ENCODE measurements at regions not wholly inside any gene's neighbourhood (a gene's known extent, or its start where the extent isn't known, plus 50 kb on each side); places are given as distances from the start of the nearest gene placed in this dataset.
"Not testable (repeated sequence)": the region's sequence is repeated elsewhere in the genome, so short reads cannot be mapped to it uniquely, and the experiment has no call there.

- no peak overlapping the region for H3K4me3 ChIP-seq (ENCODE audit: low read depth, low read length)
- TF ChIP-seq CTCF (conservative IDR thresholded peaks at IDR 0.05; ENCODE audit: low read depth, low read length), result no peak
- DNase-seq (ENCODE audit: low read depth), result no peak
Observed at GRCh38 chr9:102768002-102768401, 227.1 kb upstream of the CYLC2 start.

- no peak for TF ChIP-seq CTCF (conservative IDR thresholded peaks at IDR 0.05; ENCODE audit: low read depth, low read length)
- no peak overlapping the region for H3K4me3 ChIP-seq (ENCODE audit: low read depth, low read length)
- DNase-seq (ENCODE audit: low read depth), result no peak
Observed at GRCh38 chr9:102767076-102767475, 228.1 kb upstream of the CYLC2 start.

- TF ChIP-seq CTCF (conservative IDR thresholded peaks at IDR 0.05; ENCODE audit: low read depth, low read length), result no peak
Observed at GRCh38 chr9:102740578-102740977, 254.6 kb upstream of the CYLC2 start.

GRCh38 chr9:102728946-102729345 is 266.2 kb upstream of the CYLC2 start:
- no peak overlapping the region for H3K4me3 ChIP-seq (ENCODE audit: low read depth, low read length)
- TF ChIP-seq CTCF (conservative IDR thresholded peaks at IDR 0.05; ENCODE audit: low read depth, low read length), result no peak

More at GRCh38 chr9:102740578-102740977, 254.6 kb upstream of the CYLC2 start:
- no peak overlapping the region for H3K4me3 ChIP-seq (ENCODE audit: low read depth, low read length)
- no peak for DNase-seq (ENCODE audit: low read depth)

GRCh38 chr9:102714184-102714583 is 280.9 kb upstream of the CYLC2 start:
- no peak for TF ChIP-seq CTCF (conservative IDR thresholded peaks at IDR 0.05; ENCODE audit: low read depth, low read length)
- no peak for DNase-seq (ENCODE audit: low read depth)
- no peak overlapping the region for H3K4me3 ChIP-seq (ENCODE audit: low read depth, low read length)

More at GRCh38 chr9:102728946-102729345, 266.2 kb upstream of the CYLC2 start:
- no peak for DNase-seq (ENCODE audit: low read depth)

GRCh38 chr9:102712910-102713309 is 282.2 kb upstream of the CYLC2 start:
- DNase-seq (ENCODE audit: low read depth); H3K4me3 ChIP-seq (ENCODE audit: low read depth, low read length): not testable (repeated sequence)

- no peak for TF ChIP-seq CTCF (conservative IDR thresholded peaks at IDR 0.05; ENCODE audit: low read depth, low read length)
- H3K4me3 ChIP-seq (ENCODE audit: low read depth, low read length), result no peak overlapping the region
Observed at GRCh38 chr9:102700936-102701335, 294.2 kb upstream of the CYLC2 start.

GRCh38 chr9:102669220-102669619 is 325.9 kb upstream of the CYLC2 start:
- H3K4me3 ChIP-seq (ENCODE audit: low read depth, low read length), result no peak overlapping the region
- no peak for TF ChIP-seq CTCF (conservative IDR thresholded peaks at IDR 0.05; ENCODE audit: low read depth, low read length)
- no peak for DNase-seq (ENCODE audit: low read depth)

More at GRCh38 chr9:102700936-102701335, 294.2 kb upstream of the CYLC2 start:
- no peak for DNase-seq (ENCODE audit: low read depth)
